A549 (cell line): ENCODE measurements at regions not wholly inside any gene's neighbourhood (a gene's known extent, or its start where the extent isn't known, plus 50 kb on each side); places are given as distances from the start of the nearest gene placed in this dataset.

Experiments used
- POLR2A ChIP-seq: IDR thresholded peaks from 2 replicates; pipeline ENCODE4 v1.6.1; 2012; ENCODE audit warnings: mild to moderate bottlenecking, low read length
- REST ChIP-seq: fragments of 200-600 bp; sonication (generic); IDR thresholded peaks from 2 replicates; pipeline ENCODE4 v1.6.1; 2016; ENCODE audit warnings: antibody characterized with exemption, mild to moderate bottlenecking, moderate library complexity
- TF ChIP-seq, protein P1 (sequence below): fragments of 150-350 bp; IDR thresholded peaks from 2 replicates; pipeline ENCODE4 v1.6.1; 2014; ENCODE audit warnings: low read depth, mild to moderate bottlenecking, low read length
- TF ChIP-seq, protein P2 (sequence below): fragments of >200 bp; sonication (Bioruptor Twin); formaldehyde crosslinking; IDR thresholded peaks from 3 replicates; pipeline ENCODE4 v1.5.1; 2016

DNA sequence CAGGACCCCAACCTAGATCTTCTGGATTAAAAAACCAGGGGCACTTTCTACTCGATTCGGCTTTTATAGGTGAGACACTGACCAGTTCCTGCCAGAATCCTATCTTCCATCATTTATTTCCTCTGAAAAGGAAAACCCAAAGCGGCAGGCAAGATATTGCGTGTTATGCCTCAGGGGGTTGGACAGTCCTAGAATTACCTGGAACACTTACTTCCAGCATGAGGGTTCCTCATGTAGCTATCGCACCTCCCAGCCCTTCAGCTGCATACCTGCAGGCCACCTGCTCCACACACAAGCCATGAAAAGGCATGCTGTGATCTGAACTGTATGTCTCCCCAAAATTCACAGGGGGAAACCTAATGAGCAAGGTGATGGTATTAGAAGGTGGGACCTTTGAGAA is 58.3 kb upstream of the DLG1 start:
- TF ChIP-seq POLR2A: no peak
- TF ChIP-seq REST: no peak
- TF ChIP-seq, protein P1, sequence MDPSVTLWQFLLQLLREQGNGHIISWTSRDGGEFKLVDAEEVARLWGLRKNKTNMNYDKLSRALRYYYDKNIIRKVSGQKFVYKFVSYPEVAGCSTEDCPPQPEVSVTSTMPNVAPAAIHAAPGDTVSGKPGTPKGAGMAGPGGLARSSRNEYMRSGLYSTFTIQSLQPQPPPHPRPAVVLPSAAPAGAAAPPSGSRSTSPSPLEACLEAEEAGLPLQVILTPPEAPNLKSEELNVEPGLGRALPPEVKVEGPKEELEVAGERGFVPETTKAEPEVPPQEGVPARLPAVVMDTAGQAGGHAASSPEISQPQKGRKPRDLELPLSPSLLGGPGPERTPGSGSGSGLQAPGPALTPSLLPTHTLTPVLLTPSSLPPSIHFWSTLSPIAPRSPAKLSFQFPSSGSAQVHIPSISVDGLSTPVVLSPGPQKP: no peak
- TF ChIP-seq, protein P2, sequence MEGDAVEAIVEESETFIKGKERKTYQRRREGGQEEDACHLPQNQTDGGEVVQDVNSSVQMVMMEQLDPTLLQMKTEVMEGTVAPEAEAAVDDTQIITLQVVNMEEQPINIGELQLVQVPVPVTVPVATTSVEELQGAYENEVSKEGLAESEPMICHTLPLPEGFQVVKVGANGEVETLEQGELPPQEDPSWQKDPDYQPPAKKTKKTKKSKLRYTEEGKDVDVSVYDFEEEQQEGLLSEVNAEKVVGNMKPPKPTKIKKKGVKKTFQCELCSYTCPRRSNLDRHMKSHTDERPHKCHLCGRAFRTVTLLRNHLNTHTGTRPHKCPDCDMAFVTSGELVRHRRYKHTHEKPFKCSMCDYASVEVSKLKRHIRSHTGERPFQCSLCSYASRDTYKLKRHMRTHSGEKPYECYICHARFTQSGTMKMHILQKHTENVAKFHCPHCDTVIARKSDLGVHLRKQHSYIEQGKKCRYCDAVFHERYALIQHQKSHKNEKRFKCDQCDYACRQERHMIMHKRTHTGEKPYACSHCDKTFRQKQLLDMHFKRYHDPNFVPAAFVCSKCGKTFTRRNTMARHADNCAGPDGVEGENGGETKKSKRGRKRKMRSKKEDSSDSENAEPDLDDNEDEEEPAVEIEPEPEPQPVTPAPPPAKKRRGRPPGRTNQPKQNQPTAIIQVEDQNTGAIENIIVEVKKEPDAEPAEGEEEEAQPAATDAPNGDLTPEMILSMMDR: no peak
